ENCODE measurements at regions not wholly inside any gene's neighbourhood (a gene's known extent, or its start where the extent isn't known, plus 50 kb on each side); places are given as distances from the start of the nearest gene placed in this dataset.

- Histone ChIP-seq H3K27ac (no peak overlapping the region), H3K4me3 (ENCODE audit: low read depth in 1 of 2, low read length in 1 of 2) (no peak overlapping the region), H3K27me3 (no peaks in the 10 kb centered on the region), H3K36me3 (no peaks in the 10 kb centered on the region), H3K4me1 (ENCODE audit: control insufficient read depth in 1 of 2, insufficient read depth in 1 of 2, low read depth in 1 of 2, low read length in 1 of 2) (no peaks in the 10 kb centered on the region), H3K9me3 (no peaks in the 10 kb centered on the region)
- no peak for TF ChIP-seq CTCF (IDR thresholded peaks at IDR 0.05)
Measured at GRCh38 chr16:17759451-17760390, 289.0 kb upstream of the XYLT1 start.

- Histone ChIP-seq H3K36me3 (no peaks in the 10 kb centered on the region), H3K9me3 (no peaks in the 10 kb centered on the region), H3K27me3 (no peaks in the 10 kb centered on the region), H3K4me3 (ENCODE audit: low read depth in 1 of 2, low read length in 1 of 2) (no peak overlapping the region), H3K27ac (no peak overlapping the region), H3K4me1 (ENCODE audit: control insufficient read depth in 1 of 2, insufficient read depth in 1 of 2, low read depth in 1 of 2, low read length in 1 of 2) (no peaks in the 10 kb centered on the region)
- no peak for TF ChIP-seq CTCF (IDR thresholded peaks at IDR 0.05)
Measured at GRCh38 chr16:17757808-17758207, 287.0 kb upstream of the XYLT1 start.

- H3K27me3 ChIP-seq, result no peaks in the 10 kb centered on the region
- H3K9me3 ChIP-seq, result no peaks in the 10 kb centered on the region
- H3K4me1 ChIP-seq (ENCODE audit: control insufficient read depth in 1 of 2, insufficient read depth in 1 of 2, low read depth in 1 of 2, low read length in 1 of 2), result no peaks in the 10 kb centered on the region
- no peak overlapping the region for H3K27ac ChIP-seq
- TF ChIP-seq CTCF (IDR thresholded peaks at IDR 0.05), result no peak
- H3K36me3 ChIP-seq, result no peaks in the 10 kb centered on the region
- H3K4me3 ChIP-seq (ENCODE audit: low read depth in 1 of 2, low read length in 1 of 2), result no peak overlapping the region
Measured at GRCh38 chr16:17755158-17755557, 284.4 kb upstream of the XYLT1 start.

- H3K27ac ChIP-seq, result no peak overlapping the region
- no peak overlapping the region for H3K4me3 ChIP-seq (ENCODE audit: low read depth in 1 of 2, low read length in 1 of 2)
- no peaks in the 10 kb centered on the region for H3K4me1 ChIP-seq (ENCODE audit: control insufficient read depth in 1 of 2, insufficient read depth in 1 of 2, low read depth in 1 of 2, low read length in 1 of 2)
- no peaks in the 10 kb centered on the region for H3K27me3 ChIP-seq
- H3K36me3 ChIP-seq, result no peaks in the 10 kb centered on the region
- H3K9me3 ChIP-seq, result no peaks in the 10 kb centered on the region
- TF ChIP-seq CTCF (IDR thresholded peaks at IDR 0.05), result no peak
Measured at GRCh38 chr16:17753434-17753833, 282.7 kb upstream of the XYLT1 start.

GRCh38 chr16:17749706-17750105, 278.9 kb upstream of the XYLT1 start:
- no peak overlapping the region for H3K27ac ChIP-seq

More at GRCh38 chr16:17749706-17750105, 278.9 kb upstream of the XYLT1 start:
- Histone ChIP-seq H3K4me3 (ENCODE audit: low read depth in 1 of 2, low read length in 1 of 2) (no peak overlapping the region), H3K36me3 (no peaks in the 10 kb centered on the region), H3K27me3 (no peaks in the 10 kb centered on the region), H3K4me1 (ENCODE audit: control insufficient read depth in 1 of 2, insufficient read depth in 1 of 2, low read depth in 1 of 2, low read length in 1 of 2) (no peaks in the 10 kb centered on the region), H3K9me3 (no peaks in the 10 kb centered on the region)
- TF ChIP-seq CTCF (IDR thresholded peaks at IDR 0.05), result no peak

Data from neutrophil (primary cell).